UCSD-AML1 (cell line): ENCODE measurements at regions not wholly inside any gene's neighbourhood (a gene's known extent, or its start where the extent isn't known, plus 50 kb on each side); places are given as distances from the start of the nearest gene placed in this dataset.

Experiments
- DNase-seq: peaks from one replicate; lab custom pipeline; 2025; ENCODE audit not compliant: unreplicated experiment; lab: John Stamatoyannopoulos, UW

GRCh38 chr10:125222515-125223308 is 62.3 kb upstream of the CTBP2 start:
- no peak for DNase-seq

DNA sequence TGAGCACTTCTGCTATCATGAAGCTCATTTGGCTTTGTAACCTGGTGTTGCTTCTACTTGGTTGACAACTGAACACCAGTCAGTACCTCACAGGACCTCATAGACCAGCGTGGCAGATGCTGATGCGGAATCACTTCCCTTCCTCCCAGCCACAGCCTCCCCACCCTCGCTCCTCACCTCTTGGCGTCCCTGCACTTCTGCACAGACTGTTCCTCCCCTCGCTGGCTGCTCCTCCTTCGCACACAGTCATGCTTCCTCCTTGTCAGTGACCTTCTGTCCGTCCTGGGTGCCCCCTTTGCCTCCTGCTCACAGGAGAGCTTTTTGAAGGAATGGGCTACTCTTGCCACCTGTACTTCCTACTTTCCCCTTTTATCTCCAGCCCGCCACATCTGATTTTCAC is 61.4 kb upstream of the CTBP2 start:
- no peak for DNase-seq

- no peak for DNase-seq
Observed at GRCh38 chr10:125219776-125220175, 59.4 kb upstream of the CTBP2 start.

DNA sequence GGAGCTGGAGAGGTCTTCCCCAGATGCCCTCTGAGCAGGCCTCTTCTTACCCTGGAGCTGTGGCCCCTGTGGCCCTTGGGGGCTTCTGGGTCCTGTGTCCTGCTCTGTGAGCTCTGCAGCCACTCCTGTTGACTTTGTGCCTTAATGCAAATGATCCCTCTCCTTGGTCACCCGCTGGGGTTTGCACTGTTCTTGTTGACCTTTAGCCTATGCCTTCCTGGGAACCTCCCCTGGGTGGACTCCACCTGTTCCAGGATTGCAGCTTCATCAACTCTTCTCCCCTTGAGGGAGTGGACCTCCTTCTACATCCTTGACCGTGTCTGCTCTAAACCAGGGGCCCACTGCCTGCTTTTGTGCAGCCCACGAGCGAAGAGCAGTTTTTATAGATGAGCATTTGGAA is 58.6 kb upstream of the CTBP2 start:
- DNase-seq = no peak

DNA sequence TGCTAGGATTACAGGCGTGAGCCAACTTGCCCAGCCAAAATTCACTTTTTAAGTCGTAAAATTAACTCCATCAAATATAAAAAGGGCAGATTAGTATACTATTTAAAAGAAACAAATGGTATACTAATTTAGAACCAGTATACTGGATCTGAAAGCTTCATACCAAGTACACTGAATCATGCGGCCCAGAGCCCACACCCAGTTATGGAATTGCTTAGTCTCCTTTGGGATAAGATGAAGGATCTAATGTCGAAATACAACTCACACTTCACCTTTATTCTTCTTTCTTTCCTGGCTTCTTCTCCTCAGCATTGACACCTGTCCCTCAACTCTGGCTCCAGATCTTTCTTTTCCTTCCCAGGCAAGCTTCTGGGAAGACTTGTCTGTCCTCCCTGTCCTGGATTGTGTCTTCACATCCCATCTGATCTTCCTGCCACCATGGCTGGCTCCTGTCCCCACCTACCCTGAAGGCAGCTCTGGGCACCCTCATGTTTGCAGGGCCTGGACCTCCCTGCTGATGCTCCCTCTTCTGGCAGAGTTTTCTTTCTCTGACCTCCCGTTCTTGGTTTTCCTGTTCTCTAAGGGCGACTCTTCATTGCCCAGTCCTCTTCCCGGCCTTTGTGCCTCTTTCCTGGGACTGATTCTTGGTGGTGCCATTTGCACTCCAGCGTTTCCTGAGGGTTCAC is 57.8 kb upstream of the CTBP2 start:
- DNase-seq = no peak

DNA sequence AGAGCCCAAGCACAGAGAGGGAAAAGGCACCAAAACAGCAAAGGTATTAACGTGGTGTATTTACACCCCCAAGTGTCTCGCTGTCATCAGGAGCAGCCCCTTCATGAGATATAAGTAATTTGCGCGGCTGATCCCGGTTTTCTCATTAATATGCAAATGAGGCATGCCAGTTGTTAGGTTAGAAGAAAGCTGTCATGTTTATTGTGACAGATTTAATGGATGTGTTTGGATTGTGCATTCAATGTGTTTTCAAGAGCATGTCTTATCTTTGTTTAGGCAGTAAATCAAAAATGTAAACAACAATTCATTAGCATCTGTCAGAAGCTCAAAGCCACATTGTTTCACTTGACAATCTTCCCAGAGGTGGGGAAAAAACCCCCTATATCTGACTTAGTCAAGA is 56.5 kb upstream of the CTBP2 start:
- DNase-seq = no peak

DNA sequence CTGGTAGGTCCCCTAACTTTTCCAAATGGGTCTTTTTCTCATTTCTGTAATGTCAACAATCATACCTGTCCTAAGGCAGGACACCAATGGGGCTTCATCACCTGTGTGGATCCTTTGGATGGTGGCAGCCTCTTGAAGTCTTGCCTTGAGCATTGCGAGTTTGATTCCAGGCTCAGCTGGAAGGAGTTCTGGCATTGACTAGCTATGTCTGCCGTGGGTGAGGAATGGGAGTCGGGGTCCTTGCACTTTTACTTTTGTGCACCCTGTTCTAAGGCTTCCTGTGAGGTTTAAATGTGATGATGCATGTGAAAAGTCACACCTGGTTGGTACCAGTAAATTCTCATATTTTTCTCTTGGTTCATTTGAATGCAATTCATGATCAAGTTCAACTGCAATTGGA is 55.9 kb upstream of the CTBP2 start:
- DNase-seq = no peak

- DNase-seq = no peak
Observed at GRCh38 chr10:125214283-125214570, 53.9 kb upstream of the CTBP2 start.

DNA sequence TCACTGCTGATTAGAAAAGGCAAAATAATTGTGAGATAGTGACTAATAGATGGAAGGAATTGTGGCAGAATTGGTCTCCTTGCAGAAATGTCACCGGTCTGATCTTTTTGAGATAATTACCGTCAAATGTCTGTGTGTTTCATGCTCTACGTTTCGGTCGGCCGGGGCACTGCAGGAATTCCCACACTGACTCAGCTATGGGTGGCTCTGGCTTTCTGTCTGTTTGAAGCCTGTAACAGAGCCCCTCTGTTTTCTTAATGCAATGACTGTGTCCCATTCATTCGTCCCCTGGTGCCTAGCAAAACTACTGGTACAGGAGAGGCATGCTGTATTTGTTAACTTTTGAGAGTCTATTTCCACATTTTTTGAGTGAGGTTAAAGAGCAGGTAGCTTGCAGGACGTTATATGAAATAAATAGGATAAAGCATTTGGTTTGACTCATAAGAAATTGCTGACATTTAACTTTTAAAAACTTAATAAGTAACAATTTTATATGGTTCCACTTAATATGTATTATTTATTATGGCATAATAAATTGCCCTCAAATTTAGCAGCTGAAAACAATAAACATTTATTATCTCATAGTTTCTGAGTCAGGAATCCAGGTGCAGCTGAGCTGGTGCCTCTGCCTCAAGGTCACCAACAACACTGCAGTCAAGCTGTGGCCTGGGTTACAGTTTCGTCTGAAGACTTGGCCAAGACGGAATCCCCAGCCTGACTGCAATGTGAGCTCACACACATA is 53.3 kb upstream of the CTBP2 start:
- no peak for DNase-seq

GRCh38 chr10:125212150-125212809 is 51.9 kb upstream of the CTBP2 start:
- DNase-seq = no peak
